NCI-H146 treated with DMSO at 0.1 percent for 48 hours (cell line): ENCODE measurements at regions not wholly inside any gene's neighbourhood (a gene's known extent, or its start where the extent isn't known, plus 50 kb on each side); places are given as distances from the start of the nearest gene placed in this dataset.

ENCODE experiments used
- DNase-seq: peaks from one replicate; lab custom pipeline; 2025; ENCODE audit not compliant: unreplicated experiment; lab: John Stamatoyannopoulos, UW

DNA sequence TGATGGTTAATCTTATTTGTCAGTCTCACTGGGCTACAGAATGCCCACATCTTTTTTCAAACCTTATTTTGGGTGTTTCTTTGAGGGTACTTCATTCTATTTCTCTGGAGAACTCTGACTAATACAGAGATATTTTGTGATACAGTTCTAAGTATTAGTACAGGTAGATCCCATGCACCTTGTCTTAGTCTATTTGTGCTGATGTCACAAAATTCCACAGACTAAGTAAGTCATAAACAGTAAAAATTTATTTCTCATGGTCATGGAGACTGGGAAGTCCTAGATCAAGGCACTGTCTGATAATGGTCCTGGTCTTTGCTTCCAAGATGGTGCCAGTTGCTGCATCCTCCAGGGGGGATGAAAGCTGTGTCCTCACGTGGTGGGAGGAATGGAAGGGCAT is 68.6 kb upstream of the EPHA4 start:
- DNase-seq = no peak

DNA sequence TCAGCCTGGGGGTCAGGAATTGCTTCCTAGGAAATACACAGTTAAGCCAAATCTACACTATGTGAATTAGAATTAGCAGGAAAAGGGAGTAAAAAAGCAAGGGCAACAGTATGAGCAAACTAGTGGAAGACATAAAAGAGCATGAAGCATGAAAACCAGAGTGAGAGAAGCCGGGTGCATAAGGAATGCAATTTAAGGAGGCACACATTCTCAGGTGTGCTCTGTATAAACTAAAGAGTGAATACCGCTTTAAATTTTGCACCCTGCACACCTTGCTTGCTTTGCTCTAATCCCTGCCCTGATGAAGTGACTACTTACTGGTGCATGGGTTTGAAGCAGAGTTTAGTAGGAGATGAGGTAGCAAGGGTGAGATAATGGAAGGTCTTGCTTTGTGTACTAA is 65.7 kb upstream of the EPHA4 start:
- no peak for DNase-seq

DNA sequence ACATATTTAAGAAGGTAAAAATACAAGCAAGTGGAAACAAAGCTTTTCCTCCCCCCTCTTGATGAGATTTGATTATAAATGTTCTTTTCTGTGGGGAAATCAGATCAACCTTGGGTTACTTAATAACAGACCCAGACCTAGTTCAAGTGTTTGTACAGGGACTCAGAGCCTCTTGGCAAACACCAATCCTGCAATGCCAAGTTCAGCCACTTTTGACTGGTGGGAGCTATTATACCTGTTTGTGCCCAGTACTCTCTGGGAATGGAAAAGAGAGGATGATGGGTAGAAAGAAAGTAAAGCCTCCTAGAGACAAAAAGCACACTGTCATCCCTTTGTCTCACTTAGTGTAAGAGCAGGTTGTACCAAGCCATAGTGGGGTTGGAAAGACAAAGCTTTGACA is 63.8 kb upstream of the EPHA4 start:
- DNase-seq = no peak

DNA sequence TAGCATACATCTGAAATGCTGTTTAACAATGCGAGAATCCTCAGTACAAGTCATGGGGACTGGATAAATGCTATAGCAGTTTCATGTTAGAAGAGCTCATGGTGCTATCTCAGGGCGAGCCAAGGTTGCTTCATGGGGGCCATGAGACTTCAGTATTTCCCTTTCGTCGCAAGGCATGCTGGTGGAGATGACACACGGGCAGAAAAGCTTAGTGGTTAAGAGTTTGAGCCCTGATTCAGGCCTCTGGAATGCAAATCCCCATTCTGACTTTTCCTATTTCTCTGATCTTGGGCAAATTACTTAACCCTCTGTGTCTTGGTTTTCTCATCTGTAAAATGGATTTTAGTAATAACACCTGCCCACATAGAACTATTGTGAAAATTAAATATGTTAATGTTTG is 57.4 kb upstream of the EPHA4 start:
- no peak for DNase-seq

DNA sequence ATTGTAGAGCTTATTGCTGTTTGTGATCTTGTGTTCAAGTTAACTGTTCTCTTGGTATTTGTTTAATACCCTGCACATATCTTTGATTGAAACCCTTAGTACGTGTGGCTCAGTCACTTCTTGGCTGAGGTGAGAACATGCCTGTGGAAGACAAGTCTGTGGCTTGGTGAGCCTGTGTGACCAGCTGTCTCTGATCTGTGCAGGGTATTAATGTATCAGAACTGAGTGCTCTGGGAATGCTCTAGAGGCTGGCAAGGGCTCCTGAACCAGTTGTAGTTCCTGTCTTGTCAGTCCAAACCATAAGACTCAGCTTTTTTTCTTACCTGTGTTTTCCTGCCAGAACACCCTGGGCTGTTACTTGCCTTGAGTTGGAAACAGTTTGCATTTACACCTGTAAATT is 52.4 kb upstream of the EPHA4 start:
- no peak for DNase-seq
